SK-N-SH (cell line): ENCODE measurements at regions not wholly inside any gene's neighbourhood (a gene's known extent, or its start where the extent isn't known, plus 50 kb on each side); places are given as distances from the start of the nearest gene placed in this dataset.
"Not testable (repeated sequence)": the region's sequence is repeated elsewhere in the genome, so short reads cannot be mapped to it uniquely, and the experiment has no call there.

Experiments used
- CTCF ChIA-PET: fragments of 300-600, 350-600 bp; formaldehyde crosslinking; extraction: SDS; loops from one replicate; lab custom pipeline; 2021; lab: Yijun Ruan, JAX
- POLR2A ChIA-PET: fragments of 350-600 bp; sonication (Branson Sonifier 250); formaldehyde crosslinking; extraction: SDS; loops from one replicate; lab custom pipeline; 2020; ENCODE audit warnings: antibody characterized with exemption, inconsistent platforms; lab: Yijun Ruan, JAX
- DNase-seq: peaks from one replicate; pipeline ENCODE4 v3.0.0; 2012
- H2AFZ ChIP-seq: fragments of 200-600 bp; sonication (generic); 2 replicates; pipeline ENCODE4 v1.8.1; 2016; ENCODE audit warnings: antibody characterized with exemption, mild to moderate bottlenecking, low read depth
- H3F3A ChIP-seq: fragments of 200-600 bp; sonication (generic); replicated peaks from 2 replicates; pipeline ENCODE3; 2016; ENCODE audit warnings: antibody characterized with exemption, mild to moderate bottlenecking; ENCODE audit not compliant: insufficient read depth
- H3K27ac ChIP-seq, 2 experiments: fragments of 200-500 bp in 1 of 2; fragments of 200-600 bp in 1 of 2; sonication (Bioruptor generic) in 1 of 2; sonication (generic), shearing (Covaris generic) in 1 of 2; 2 replicates each; pipeline versions ENCODE4 v1.5.1 to v1.6.1; 2014 to 2016; ENCODE audit warnings: low read depth in 2 of 2, inconsistent platforms in 1 of 2, low read length in 1 of 2, mild to moderate bottlenecking in 1 of 2, mixed read lengths in 1 of 2
- H3K27me3 ChIP-seq: fragments of 200-600 bp; sonication (generic), shearing (Covaris generic); 2 replicates; pipeline ENCODE4 v1.6.1; 2016; ENCODE audit warnings: mixed run types; ENCODE audit not compliant: insufficient read depth
- H3K36me3 ChIP-seq, 2 experiments: fragments of 200-500 bp in 1 of 2; fragments of 200-600 bp in 1 of 2; sonication (Bioruptor generic) in 1 of 2; sonication (generic) in 1 of 2; replicated peaks in 1 of 2; 2 replicates each; pipeline versions ENCODE3 to v1.5.1; 2014 to 2016; ENCODE audit warnings: low read length in 1 of 2, mild to moderate bottlenecking in 1 of 2; ENCODE audit not compliant: insufficient read depth in 2 of 2, control insufficient read depth in 1 of 2
- H3K4me1 ChIP-seq, 2 experiments: fragments of 200-500 bp in 1 of 2; fragments of 200-600 bp in 1 of 2; sonication (Bioruptor generic) in 1 of 2; sonication (generic), shearing (Covaris generic) in 1 of 2; 2 replicates each; pipeline versions ENCODE4 v1.5.1 to v1.6.1; 2014 to 2016; ENCODE audit warnings: low read depth in 1 of 2, low read length in 1 of 2, mixed run types in 1 of 2; ENCODE audit not compliant: insufficient read depth in 2 of 2, control insufficient read depth in 1 of 2
- H3K4me2 ChIP-seq: fragments of 200-600 bp; sonication (generic), shearing (Covaris generic); 2 replicates; pipeline ENCODE4 v1.6.1; 2017; ENCODE audit warnings: mixed run types
- H3K4me3 ChIP-seq, 2 experiments: fragments of 200-500 bp in 1 of 2; fragments of 200-600 bp in 1 of 2; sonication (Bioruptor generic) in 1 of 2; sonication (generic), shearing (Covaris generic) in 1 of 2; 2 replicates each; pipeline versions ENCODE4 v1.5.1 to v1.8.1; 2014 to 2016; ENCODE audit warnings: low read depth in 2 of 2, inconsistent platforms in 1 of 2, low read length in 1 of 2, mild to moderate bottlenecking in 1 of 2, mixed read lengths in 1 of 2, moderate library complexity in 1 of 2
- H3K79me2 ChIP-seq: fragments of 200-600 bp; sonication (generic); 2 replicates; pipeline ENCODE4 v1.8.1; 2017; ENCODE audit warnings: mild to moderate bottlenecking; ENCODE audit not compliant: insufficient read depth
- H3K9ac ChIP-seq: fragments of 200-600 bp; sonication (generic); 2 replicates; pipeline ENCODE4 v1.6.1; 2017; ENCODE audit warnings: mixed run types
- H3K9me2 ChIP-seq: fragments of 200-600 bp; sonication (generic); 2 replicates; pipeline ENCODE4 v1.6.1; 2017; ENCODE audit warnings: mixed run types
- H3K9me3 ChIP-seq: fragments of 200-600 bp; sonication (generic); 2 replicates; pipeline ENCODE4 v1.6.1; 2017; ENCODE audit warnings: mixed run types, mild to moderate bottlenecking, moderate library complexity
- H4K20me1 ChIP-seq: fragments of 200-600 bp; sonication (generic); 2 replicates; pipeline ENCODE4 v1.6.1; 2017; ENCODE audit warnings: mild to moderate bottlenecking, mixed run types; ENCODE audit not compliant: insufficient read depth
- CTCF ChIP-seq: fragments of 200-600 bp; sonication (generic); IDR thresholded peaks from 2 replicates; pipeline ENCODE4 v1.6.1; 2017; ENCODE audit warnings: antibody characterized with exemption, mild to moderate bottlenecking, moderate library complexity
- ELF1 ChIP-seq: IDR thresholded peaks from 2 replicates; pipeline ENCODE4 v1.4.0; 2012
- FOXJ3 ChIP-seq: sonication (generic); formaldehyde crosslinking; IDR thresholded peaks from 2 replicates; pipeline ENCODE4 v1.5.1; 2020; ENCODE audit warnings: mild to moderate bottlenecking, missing genetic modification reagents
- FOXM1 ChIP-seq: IDR thresholded peaks from 2 replicates; pipeline ENCODE4 v1.4.0; 2012; ENCODE audit warnings: low read depth, mild to moderate bottlenecking
- GATA2 ChIP-seq: sonication (generic); formaldehyde crosslinking; IDR thresholded peaks from 2 replicates; pipeline ENCODE4 v1.5.0; 2020; ENCODE audit warnings: mild to moderate bottlenecking, missing genetic modification reagents
- IRF3 ChIP-seq: fragments of 150-350 bp; IDR thresholded peaks from 2 replicates; pipeline ENCODE4 v1.6.1; 2016; ENCODE audit warnings: mild to moderate bottlenecking, low read depth, low read length
- JUND ChIP-seq: IDR thresholded peaks from 2 replicates; pipeline ENCODE4 v1.4.0; 2012
- MAX ChIP-seq: IDR thresholded peaks from 2 replicates; pipeline ENCODE4 v1.4.0; 2012; ENCODE audit warnings: low read depth
- PBX3 ChIP-seq: IDR thresholded peaks from 2 replicates; pipeline ENCODE4; 2012
- POLR2AphosphoS5 ChIP-seq: IDR thresholded peaks from 2 replicates; pipeline ENCODE4 v1.6.1; 2012; ENCODE audit warnings: low read depth, low read length
- RXRA ChIP-seq: IDR thresholded peaks from 2 replicates; pipeline ENCODE4 v1.4.0; 2012; ENCODE audit warnings: low read depth, mild to moderate bottlenecking, borderline replicate concordance
- TAF1 ChIP-seq: IDR thresholded peaks from 2 replicates; pipeline ENCODE4 v1.6.1; 2012; ENCODE audit warnings: low read depth, mild to moderate bottlenecking, low read length, moderate library complexity, borderline replicate concordance
- TCF12 ChIP-seq: IDR thresholded peaks from 2 replicates; pipeline ENCODE4 v1.4.0; 2012
- TEAD4 ChIP-seq: IDR thresholded peaks from 2 replicates; pipeline ENCODE4 v1.4.0; 2012; ENCODE audit warnings: mild to moderate bottlenecking, borderline replicate concordance; ENCODE audit not compliant: insufficient read depth
- USF2 ChIP-seq: fragments of 150-350 bp; IDR thresholded peaks from 2 replicates; pipeline ENCODE4 v1.6.1; 2017; ENCODE audit warnings: antibody characterized with exemption, low read length, low read depth, borderline replicate concordance
- YY1 ChIP-seq: IDR thresholded peaks from 2 replicates; pipeline ENCODE4 v1.4.0; 2012; ENCODE audit warnings: low read depth, mild to moderate bottlenecking
- WGBS: methylation state at CpG from one replicate; pipeline ENCODE4 v1.1.6; 2017; ENCODE audit warnings: low lambda C conversion rate; 5-methylcytosine and 5-hydroxymethylcytosine counted together

- DNase-seq, H3K4me3 ChIP-seq, H4K20me1 ChIP-seq, H3K27ac ChIP-seq, POLR2A ChIA-PET, H3K9ac ChIP-seq, H3K79me2 ChIP-seq, H3F3A ChIP-seq, H2AFZ ChIP-seq, CTCF ChIA-PET, H3K4me2 ChIP-seq, H3K9me3 ChIP-seq, H3K9me2 ChIP-seq, H3K27me3 ChIP-seq, H3K36me3 ChIP-seq: not testable (repeated sequence)
- WGBS, result no CpG with 5 or more reads among the region's 8 CpGs
- H3K4me1 ChIP-seq, result peaks cover 0 to 17% of the 10 kb centered on the region in 2 experiments; a peak in 1 of 4 replicates
Measured at GRCh38 chr12:131289807-131290206, 336.1 kb downstream of the ADGRD1 start.

GRCh38 chr12:131290255-131290959 lies 336.7 kb downstream of the ADGRD1 start:
- H3K9ac ChIP-seq, result no peak overlapping the region
- CTCF ChIA-PET, result no interaction called here
- TF ChIP-seq JUND (no peak), TAF1 (no peak), RXRA (no peak), TCF12 (no peak), USF2 (no peak), GATA2 (CRISPR knock-in tag) (no peak), YY1 (no peak), TEAD4 (no peak), FOXJ3 (CRISPR knock-in tag) (no peak), FOXM1 (no peak), MAX (no peak), PBX3 (no peak), IRF3 (no peak), ELF1 (no peak), POLR2AphosphoS5 (no peak), CTCF (no peak)
- TF ChIP-seq, all 33 proteins: peak for 0
- POLR2A ChIA-PET, result no interaction called here
- Histone ChIP-seq H3K4me1 (peaks cover 0 to 17% of the 10 kb centered on the region in 2 experiments; a peak in 1 of 4 replicates), H2AFZ (no peak overlapping the region), H3K4me3 (no peak overlapping the region), H3K27me3 (no peaks in the 10 kb centered on the region), H3K36me3 (no peaks in the 10 kb centered on the region), H3K79me2 (no peaks in the 10 kb centered on the region), H3K27ac (no peak overlapping the region), H4K20me1 (no peaks in the 10 kb centered on the region), H3F3A (no peaks in the 10 kb centered on the region), H3K9me3 (no peaks in the 10 kb centered on the region), H3K9me2 (no peaks in the 10 kb centered on the region), H3K4me2 (no peak overlapping the region)
- no peak for DNase-seq
- WGBS, result 59% methylated on average over 10 of the region's 10 CpGs

- peaks cover 0 to 13% of the 10 kb centered on the region in 2 experiments; a peak in 1 of 4 replicates for H3K4me1 ChIP-seq
- H3K27me3 ChIP-seq, CTCF ChIA-PET, H2AFZ ChIP-seq, POLR2A ChIA-PET, H4K20me1 ChIP-seq, H3K9me2 ChIP-seq, DNase-seq, H3K79me2 ChIP-seq, H3K36me3 ChIP-seq, H3K4me2 ChIP-seq, H3K4me3 ChIP-seq, H3K9ac ChIP-seq, H3K9me3 ChIP-seq, H3F3A ChIP-seq, H3K27ac ChIP-seq: not testable (repeated sequence)
- 48% methylated on average over 21 of the region's 26 CpGs for WGBS
Measured at GRCh38 chr12:131293071-131294015, 339.6 kb downstream of the ADGRD1 start.
